HG03108 (cell line): ENCODE measurements at regions not wholly inside any gene's neighbourhood (a gene's known extent, or its start where the extent isn't known, plus 50 kb on each side); places are given as distances from the start of the nearest gene placed in this dataset.

ENCODE experiments used
- ATAC-seq: cut with Tn5 transposase; IDR thresholded peaks from one replicate; pipeline ENCODE4 v1.9.1; 2021; ENCODE audit warnings: moderate library complexity; ENCODE audit not compliant: unreplicated experiment

DNA sequence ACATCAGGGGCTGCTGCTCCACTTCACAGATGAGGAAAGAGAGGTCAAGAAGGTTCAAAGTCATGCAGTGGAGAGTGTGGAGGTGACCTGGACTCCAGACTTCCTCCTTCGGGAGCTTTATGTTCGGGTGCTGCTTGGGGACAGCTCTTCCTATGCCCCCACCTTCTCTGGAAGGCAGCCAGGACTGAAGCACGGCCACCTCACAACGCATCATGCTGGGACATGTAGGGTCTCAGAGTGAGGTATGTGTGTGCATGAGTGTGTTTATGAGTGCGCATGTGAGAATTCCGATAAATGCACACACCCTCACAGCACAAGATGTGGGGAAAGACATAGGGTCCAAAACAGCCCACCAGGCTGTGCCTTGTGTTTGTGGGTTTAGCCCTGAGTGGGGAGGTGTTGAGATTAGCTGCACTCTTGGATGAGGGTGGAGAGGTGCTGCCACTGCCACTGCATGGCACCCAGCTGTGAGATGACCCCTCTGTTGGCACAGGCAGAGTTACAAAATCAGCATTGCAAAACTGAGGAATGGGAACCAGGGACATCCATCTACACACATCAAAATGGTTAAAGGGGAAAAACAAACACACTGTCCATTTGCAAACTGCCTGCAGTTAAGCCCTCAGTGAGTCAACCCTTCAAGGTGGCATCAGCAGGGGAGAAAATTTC lies 367.4 kb downstream of the SEC14L1 start:
- no peak for ATAC-seq

DNA sequence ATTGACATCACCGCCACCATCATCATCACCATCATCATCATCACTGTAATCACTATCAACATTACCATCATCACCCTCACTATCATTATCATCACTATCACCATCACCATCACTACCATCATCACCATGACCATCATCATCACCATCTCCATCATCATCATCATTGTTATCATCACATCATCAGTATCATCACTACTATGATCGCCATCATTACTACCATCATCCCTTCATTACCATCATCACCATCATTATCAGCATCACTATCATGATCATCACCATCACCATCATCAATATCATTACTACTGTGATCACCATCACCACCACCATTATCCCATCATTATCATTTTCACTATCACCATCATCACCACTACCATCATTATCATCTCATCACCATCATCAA lies 368.3 kb downstream of the SEC14L1 start:
- no peak for ATAC-seq

DNA sequence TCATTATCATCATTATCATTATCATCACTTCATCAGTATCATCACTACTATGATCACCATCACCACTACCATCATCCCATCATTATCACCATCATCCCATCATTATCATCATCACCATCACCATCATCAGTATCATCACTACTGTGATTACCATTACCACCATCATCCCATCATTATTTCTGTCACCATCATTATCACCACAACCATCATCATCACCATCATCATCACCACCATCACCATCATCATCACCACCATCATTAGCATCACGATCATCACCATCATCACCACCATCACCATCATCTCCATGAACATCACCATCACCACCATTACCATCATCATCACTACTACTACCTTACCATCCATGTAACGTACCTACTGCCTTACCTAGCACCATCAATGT lies 368.8 kb downstream of the SEC14L1 start:
- ATAC-seq = no peak

DNA sequence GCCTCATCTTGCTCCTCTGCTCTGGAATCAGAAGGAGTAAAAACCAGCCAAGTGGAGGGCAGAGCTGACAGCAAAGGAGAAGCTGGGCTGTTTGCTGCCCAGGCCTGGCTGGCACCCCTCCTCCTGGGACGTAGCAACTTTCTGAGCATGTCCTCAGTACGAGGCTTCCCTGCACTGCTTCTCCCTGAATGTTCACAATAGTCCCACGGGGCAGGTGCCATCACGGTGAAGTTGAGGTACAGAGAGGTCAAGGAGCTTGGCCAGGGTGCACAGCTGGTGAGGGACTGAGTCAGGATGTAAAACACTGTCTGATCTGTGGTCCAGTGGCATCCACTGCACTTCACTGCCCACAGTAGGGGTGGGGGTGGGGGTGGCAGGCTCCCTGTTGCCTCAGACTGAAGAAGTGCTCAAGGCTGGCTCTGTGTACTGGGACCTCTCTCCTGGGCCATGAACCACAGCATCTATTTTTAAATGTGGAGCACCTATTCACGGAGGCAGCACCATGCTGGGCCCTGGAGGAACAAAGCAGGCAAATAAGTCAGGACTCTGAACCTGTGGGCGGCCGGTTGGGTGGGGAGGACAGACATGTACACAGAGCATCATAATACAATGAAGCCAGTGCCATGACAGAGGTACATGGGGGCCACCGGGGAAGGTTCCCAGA lies 369.5 kb downstream of the SEC14L1 start:
- no peak for ATAC-seq

DNA sequence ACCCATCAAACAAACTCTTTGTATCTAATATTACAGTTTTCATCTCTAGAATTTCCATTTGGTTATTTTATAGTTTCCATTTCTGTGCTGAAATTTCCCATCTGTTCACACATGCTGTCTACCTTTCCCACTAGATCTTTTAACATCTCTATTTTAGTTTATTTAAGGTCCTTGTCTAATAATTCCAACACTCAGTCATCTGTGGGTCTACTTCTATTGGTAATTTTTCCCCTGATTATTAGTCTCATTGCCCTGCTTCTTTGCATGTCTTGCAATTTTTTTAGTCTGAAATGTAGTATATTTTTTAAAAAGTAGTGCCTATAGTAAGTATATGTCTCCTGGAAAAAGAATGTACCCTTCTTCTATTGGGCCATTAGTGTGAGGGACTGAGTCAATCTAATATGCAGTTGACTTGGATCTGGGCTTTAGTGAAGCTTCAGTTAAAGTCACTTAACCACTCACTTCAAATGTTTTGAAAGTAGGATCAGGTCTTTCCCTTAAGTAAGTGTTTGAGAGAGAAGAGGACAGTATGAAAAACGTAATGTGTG lies 370.8 kb downstream of the SEC14L1 start:
- no peak for ATAC-seq

DNA sequence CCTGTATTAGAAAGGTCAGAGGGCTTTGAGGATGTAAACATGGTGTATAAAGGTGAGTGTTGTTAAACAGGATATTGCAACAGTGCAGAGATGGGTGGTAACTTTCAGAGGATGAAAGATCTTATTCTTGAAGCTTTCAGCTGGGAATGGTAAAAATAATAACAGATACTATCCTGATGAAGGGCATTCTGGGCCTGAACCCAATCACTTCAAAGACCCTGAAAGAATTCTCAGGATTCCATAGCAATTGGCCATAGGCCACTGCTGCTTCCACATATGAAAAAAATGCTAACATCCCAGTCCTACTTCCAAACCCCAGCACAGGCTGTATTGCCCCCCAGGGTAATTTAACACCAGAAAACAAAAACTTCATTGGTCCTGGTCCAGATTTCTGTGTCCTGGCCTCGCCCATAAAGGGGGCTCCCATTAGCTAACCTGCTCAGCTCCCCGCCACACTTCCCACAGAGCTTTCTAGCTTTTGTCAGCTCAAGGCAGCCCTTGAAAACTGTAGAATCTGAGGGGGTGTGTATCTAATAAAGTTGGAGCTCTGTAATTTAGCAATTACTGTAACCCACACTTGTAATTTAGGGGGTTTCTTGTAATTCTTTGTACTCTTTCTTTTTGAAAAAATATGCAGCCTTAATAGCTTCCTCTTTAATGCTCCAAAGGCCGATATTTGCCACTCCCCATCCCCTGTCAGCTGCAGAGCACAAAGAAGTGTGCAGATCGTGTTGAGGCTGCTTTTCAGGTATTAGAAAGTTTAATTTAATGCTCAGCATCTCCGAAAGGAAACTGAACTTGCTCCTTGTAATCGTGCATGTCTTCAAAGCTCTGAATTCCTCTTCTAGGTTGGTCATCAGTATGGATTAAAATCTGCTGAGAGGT lies 371.5 kb downstream of the SEC14L1 start:
- ATAC-seq = no peak

DNA sequence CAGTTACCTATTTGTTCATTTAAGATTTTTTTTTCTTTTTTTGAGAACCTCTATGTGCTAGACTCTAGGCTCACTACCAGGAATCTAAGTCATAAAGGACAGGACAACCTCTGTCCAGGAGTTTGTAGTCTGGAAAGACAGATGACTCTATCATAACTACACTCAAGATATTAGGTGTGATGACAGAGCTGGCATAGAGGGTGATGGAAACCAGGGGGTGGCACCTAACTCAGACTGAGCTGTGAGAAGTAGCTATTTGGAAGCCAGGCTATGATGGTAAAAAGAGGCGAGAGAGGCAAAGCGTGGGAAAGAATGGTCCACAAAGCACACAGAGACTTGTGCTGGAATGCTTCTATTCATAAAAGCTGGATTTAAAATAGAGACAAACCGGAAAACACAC lies 372.3 kb downstream of the SEC14L1 start:
- no peak for ATAC-seq

DNA sequence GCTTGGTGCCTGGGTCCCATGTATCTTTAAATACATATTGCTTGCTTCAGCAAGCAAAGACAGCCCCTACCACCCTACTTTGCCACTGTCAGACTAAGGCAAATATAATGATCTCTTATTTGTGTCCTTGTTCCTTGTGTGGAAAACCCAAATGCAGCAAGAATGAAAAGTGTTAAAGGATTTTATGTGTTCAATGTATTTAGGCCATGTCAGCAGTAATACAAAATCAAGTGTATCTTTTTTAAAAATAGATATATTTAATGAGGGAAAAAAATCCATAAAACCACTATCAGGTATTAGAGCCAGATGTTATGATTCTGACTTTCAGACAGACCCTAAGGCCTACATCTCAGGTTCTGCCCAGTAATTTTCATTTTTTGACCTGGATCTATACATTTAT lies 374.5 kb downstream of the SEC14L1 start:
- no peak for ATAC-seq

DNA sequence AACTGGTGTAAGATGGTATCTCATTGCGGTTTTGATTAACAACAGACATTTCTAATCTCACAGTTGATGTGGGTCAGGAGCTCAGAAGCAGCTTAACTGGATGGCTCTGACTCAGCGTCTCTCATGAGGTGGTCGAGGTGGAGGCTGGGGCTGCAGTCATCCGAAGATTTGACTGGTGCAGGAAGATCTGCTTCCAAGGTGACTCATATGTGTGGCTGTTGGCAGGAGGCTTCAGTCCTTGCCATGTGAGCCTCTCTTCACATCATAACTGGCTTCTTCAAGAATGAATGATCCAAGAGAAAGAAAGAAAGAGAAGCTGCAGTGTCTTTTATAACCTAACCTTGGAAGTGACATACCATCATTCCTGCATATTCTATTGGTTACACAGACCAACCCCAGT lies 376.1 kb downstream of the SEC14L1 start:
- no peak for ATAC-seq

DNA sequence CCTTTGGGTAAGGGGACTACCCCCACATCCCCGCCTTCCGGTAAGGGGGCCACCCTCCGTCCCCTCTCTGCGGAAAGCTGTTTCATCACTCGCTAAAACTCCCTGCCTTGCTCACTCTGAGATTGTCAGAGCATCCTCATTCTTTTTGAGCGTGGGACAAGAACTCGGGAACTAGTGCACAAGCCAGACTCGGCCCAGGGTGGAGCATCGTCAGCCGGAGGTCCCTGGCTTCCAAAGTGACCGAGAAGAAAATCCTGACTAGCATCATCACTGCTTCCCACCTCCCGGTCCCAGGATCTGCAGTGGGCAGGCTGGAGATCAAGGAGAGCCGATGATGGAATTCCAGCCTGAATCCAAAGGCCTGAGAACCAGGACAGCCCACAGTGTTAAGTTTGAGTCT lies 380.3 kb downstream of the SEC14L1 start:
- ATAC-seq = no peak

DNA sequence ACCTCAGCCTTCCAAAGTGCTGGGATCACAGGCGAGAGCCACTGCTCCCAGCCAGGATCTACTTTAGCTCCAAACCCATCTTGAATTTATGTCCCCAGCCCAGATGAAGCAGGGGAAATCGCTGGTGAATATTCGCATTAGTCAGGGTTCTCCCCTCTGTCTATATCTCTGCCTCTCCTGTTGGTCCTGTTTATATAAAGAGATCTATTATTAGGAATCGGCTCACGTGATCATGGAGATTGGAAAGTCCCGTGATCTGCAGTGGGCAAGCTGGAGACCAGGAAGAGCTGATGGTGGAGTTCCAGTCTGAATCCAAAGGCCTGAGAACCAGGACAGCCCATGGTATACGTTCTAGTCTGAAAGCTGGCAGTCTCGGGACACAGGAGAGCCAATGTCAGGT lies 382.8 kb downstream of the SEC14L1 start:
- no peak for ATAC-seq

DNA sequence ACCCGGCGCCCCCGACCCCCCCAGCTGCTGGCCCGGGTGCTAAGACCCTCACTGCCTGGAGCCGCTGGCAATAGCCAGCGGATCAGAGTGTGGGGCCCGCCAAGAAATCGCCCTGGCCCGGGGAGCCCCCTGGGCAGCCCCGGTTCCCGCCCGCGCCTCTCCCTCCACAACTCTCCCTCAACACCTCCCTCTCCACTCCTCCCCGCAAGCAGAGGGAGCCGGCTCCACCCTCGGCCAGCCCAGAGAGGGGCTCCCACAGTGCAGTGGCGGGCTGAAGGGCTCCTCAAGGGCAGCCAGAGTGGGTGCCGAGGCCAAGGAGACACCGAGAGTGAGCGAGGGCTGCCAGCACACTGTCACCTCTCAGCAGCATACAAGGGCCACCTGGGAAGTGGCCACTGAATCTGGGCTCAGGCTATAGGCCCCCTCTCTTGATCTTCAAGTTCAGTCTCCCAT lies 385.5 kb downstream of the SEC14L1 start:
- no peak for ATAC-seq

DNA sequence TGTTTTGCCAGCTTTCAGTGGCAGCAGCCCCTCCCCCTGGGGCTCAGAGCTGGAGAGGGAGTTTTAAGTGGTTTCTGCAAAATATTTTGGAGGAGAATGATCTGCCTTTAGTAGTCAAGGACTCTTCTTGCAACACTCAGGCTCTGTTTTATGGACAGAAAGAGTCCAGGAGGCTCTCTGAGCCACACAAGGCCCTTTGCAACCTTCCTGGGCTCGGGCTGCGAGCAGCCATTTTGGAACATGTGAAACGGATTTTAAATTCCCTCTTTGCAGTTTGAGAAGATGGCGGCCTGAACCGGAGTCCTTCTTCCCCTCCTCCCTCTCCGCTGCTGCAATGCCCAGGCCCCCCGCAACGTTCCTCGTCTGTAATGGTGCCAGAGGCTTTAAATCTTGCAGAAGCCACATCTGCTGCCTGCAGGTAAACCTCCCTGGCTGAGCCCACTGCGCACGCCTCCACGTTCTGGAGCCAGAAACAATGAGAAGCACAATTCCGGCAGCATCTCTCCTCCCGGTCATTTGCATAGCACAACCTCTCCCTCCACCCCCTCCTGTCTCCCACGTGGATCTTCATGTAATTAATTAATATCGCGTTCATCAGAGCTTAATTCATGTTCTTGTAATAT lies 386.1 kb downstream of the SEC14L1 start:
- no peak for ATAC-seq

DNA sequence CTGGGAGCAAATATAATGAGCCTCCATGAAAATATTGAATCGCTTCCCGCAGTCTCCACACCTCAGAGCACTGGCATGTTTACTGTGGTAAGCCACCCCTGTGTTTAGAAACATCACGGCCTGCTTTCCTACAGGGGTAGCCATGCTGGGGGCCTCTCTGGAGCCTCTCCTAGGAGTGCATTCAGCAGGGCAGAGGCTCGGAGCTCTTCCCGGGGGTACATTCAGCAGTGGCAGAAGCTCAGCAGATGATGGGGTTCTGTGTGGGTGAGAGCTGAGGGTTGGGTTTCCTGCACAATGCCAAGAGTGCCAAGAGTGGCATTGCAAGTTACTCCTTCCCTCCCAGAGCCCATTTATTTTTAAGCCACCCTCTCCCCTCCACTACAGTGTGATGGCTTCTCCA lies 386.6 kb downstream of the SEC14L1 start:
- no peak for ATAC-seq

DNA sequence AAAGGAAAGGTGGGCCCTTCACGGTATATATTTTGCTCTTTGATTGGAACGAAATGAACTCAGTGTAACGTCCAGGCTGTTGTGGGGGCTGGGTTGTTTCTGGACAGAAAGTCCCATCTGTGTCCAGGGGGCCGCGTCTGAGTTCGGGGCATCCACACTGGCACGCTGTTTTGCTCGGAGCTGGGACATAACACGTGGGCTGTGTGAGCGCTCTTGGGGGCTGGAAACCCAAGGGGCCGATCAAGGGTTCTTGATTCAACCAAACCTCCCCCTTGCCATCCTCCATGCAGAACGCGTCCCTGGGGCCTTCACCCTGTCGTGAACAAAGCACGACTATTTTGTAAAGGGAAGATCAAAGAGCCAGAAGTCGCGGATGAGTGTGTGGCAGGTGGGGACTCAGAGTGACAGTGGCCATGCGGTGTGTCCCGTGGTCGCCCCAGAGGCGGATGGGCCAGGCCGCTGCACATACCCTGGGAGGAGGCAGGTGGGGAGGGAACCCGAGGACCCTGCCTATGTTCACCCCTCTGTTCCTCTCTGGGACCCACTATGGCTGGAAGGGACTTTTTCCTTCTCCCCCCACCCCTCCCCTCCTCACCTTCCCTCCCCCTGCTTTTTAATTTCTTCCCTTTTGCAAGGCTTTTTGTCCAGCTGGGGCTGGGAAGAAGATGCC lies 387.2 kb downstream of the SEC14L1 start:
- ATAC-seq = no peak

DNA sequence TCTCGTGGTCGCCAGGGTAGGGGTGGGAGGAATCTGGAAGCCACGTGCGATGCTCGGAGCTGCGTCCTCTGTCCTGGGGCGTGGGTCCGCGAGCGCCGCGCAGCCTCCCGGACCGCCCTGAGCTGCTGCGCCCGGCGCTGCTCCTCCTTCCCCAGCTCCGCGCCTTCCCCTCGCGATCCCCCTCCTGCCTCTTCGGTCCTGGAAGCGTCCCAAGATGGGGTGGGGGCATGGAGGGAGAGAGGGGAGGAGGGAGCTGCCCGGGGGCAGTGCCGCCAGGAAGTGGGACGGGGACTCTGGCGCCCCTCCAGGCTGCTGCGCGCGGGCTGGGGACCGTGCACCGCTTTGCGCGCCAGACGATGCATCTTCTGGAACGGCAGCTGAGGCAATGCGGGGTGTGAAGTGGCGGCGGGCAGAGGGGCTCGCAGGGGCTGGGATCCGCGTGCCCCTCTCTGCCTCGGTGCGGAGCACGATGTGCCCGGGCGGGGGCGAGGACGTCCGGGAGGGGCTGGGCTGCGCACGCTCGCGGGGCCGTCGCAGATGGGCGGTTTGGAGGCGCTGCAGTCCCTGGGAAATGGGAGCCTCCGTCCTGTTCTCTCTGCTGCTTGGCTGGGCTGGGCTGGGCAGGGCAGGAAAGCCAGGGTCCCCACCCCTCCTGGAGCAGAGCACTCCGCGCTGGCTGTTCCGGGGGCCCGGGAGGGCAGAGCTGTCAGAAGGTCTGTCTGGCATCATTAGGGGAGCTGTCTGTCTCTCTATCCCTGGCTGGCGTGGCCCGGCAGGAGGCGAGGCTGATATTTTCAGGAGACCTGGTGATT lies 388.0 kb downstream of the SEC14L1 start:
- ATAC-seq = no peak

DNA sequence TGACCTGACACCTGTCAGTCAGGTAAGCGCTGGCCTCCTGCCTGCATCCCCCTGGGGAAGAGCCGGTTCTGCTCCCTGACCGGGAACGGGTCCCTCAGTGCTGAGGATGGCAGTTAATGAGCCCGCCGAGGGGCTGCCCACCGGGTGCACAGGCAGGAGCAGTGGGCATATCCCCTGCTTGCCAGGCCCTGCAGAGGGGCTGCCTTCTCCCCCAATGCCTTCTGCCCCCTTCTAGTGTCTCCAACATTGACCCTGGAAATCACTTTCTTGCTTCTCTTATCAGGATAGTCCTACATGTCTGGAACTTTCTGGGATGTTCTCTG lies 388.5 kb downstream of the SEC14L1 start:
- no peak for ATAC-seq

DNA sequence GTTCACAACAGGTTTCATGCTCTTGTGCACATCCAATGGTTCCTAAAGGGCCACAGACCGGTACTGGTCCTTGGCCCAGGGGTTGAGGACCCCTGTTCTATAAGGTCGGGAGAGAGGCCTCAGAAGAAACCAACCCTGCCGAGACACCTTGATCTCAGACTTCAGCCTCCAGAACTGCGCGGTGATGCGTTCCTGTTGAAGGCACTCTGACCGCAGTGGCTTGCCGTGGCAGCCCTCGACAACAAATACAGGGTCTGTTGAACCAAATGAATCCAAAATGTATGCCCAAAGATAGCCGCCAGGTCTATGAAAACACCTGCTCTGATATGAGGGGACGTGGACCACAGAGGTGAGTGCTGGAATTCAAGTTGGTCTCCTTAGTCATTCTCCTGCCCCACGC lies 389.8 kb downstream of the SEC14L1 start:
- no peak for ATAC-seq

DNA sequence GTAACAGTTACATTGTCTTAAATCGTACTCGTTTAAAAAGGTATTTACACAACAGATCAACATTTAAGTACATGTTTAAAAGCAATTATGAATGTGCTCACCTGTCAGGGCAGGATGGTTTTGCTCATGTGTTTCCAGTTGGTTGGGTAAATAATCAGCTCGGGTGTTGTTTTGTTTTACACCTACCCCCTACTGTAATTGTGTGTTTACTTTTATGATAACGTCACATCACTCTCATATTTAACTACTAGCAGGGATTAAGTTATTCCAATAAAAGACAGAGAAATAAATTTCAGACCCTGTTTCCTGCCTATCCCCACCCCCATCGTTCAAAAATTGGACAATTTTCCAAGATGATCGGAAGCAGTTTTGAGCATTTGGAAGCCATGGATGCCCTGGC lies 390.2 kb downstream of the SEC14L1 start:
- no peak for ATAC-seq

DNA sequence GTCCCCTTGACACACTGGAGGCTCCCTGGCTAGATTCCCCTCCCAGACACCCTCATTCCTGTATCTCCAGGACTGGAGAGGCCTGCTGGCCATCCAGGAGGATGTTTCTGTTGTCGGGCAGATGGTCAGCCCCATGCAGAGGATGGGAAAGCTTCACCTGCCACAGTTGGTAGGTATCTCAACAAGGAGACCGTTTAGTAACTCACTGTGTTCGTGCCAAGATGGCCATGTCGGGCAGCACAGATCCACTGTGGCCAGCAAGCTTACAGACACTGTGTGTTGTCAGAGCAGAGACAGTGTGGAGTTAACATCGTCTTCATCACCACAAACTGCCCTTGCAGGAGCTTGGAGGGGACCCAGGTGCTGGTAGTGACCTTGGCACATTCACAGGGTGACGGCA lies 390.9 kb downstream of the SEC14L1 start:
- no peak for ATAC-seq
